Stimulated activated naive CD8-positive, alpha-beta T cell treated with anti-CD3 and anti-CD28 coated beads, Interleukin-15, Interleukin-2, amounts not matched to agents 100 U/mL and 50 U/mL, for 24 hours (primary cell): ENCODE measurements at regions not wholly inside any gene's neighbourhood (a gene's known extent, or its start where the extent isn't known, plus 50 kb on each side); places are given as distances from the start of the nearest gene placed in this dataset.

Experiments used
- ATAC-seq: fragments of 150-1000 bp; cut with Tn5 transposase; one replicate; pipeline ENCODE4 v1.10.0; 2021
- DNase-seq: peaks from one replicate; pipeline ENCODE4 v3.0.0; 2021

- no peak for DNase-seq
- peak; percentile 78 for ATAC-seq
These were observed 143.3 kb upstream of the ANKFN1 start for GRCh38 chr17:56009795-56010651.

GRCh38 chr17:56011406-56012131 lies 141.7 kb upstream of the ANKFN1 start:
- peak; percentile 24 for DNase-seq

GRCh38 chr17:56018211-56018610 lies 135.1 kb upstream of the ANKFN1 start:
- ATAC-seq, result no peak
- DNase-seq, result no peak

More at GRCh38 chr17:56011406-56012131, 141.7 kb upstream of the ANKFN1 start:
- peak; percentile 82 for ATAC-seq

GRCh38 chr17:56020369-56020768 lies 132.9 kb upstream of the ANKFN1 start:
- DNase-seq (no peak), ATAC-seq (peak; percentile 68)

GRCh38 chr17:56021681-56022190 lies 131.5 kb upstream of the ANKFN1 start:
- ATAC-seq, result no peak
- no peak for DNase-seq

GRCh38 chr17:56023851-56024250 lies 129.4 kb upstream of the ANKFN1 start:
- ATAC-seq (peak; percentile 47), DNase-seq (peak; percentile 22)

GRCh38 chr17:56026915-56027314 lies 126.4 kb upstream of the ANKFN1 start:
- DNase-seq, result no peak
- no peak for ATAC-seq

- ATAC-seq, result no peak
These were observed 124.4 kb upstream of the ANKFN1 start for GRCh38 chr17:56028837-56029236.

GRCh38 chr17:56030009-56030624 lies 123.2 kb upstream of the ANKFN1 start:
- no peak for DNase-seq
- ATAC-seq, result no peak

More at GRCh38 chr17:56028837-56029236, 124.4 kb upstream of the ANKFN1 start:
- no peak for DNase-seq

- DNase-seq, result no peak
These were observed 121.6 kb upstream of the ANKFN1 start for GRCh38 chr17:56031636-56032035.

GRCh38 chr17:56034197-56034635 lies 119.1 kb upstream of the ANKFN1 start:
- DNase-seq (no peak), ATAC-seq (no peak)

More at GRCh38 chr17:56031636-56032035, 121.6 kb upstream of the ANKFN1 start:
- ATAC-seq, result peak; percentile 40

GRCh38 chr17:56038131-56038530 lies 115.1 kb upstream of the ANKFN1 start:
- ATAC-seq (no peak), DNase-seq (no peak)

GRCh38 chr17:56045872-56046271 lies 107.4 kb upstream of the ANKFN1 start:
- ATAC-seq (no peak), DNase-seq (no peak)

GRCh38 chr17:56047331-56047730 lies 105.9 kb upstream of the ANKFN1 start:
- ATAC-seq (no peak), DNase-seq (no peak)

GRCh38 chr17:56057869-56058268 lies 95.4 kb upstream of the ANKFN1 start:
- no peak for ATAC-seq
- DNase-seq, result no peak

GRCh38 chr17:56064506-56064905 lies 88.8 kb upstream of the ANKFN1 start:
- ATAC-seq (no peak), DNase-seq (no peak)

GRCh38 chr17:56074361-56074890 lies 78.8 kb upstream of the ANKFN1 start:
- DNase-seq (no peak), ATAC-seq (no peak)

- no peak for DNase-seq
- no peak for ATAC-seq
These were observed 76.3 kb upstream of the ANKFN1 start for GRCh38 chr17:56076980-56077379.

GRCh38 chr17:56083475-56083874 lies 69.8 kb upstream of the ANKFN1 start:
- ATAC-seq, result no peak

GRCh38 chr17:56085576-56086267 lies 67.6 kb upstream of the ANKFN1 start:
- ATAC-seq, result no peak
- no peak for DNase-seq

More at GRCh38 chr17:56083475-56083874, 69.8 kb upstream of the ANKFN1 start:
- DNase-seq, result no peak

GRCh38 chr17:56087199-56087598 lies 66.1 kb upstream of the ANKFN1 start:
- DNase-seq (no peak), ATAC-seq (no peak)
